Activated naive CD8-positive, alpha-beta T cell treated with anti-CD3 and anti-CD28 coated beads, Interleukin-2, amount 10 ng/mL, durations not matched to agents 7 days and 5 days (primary cell): ENCODE measurements at regions not wholly inside any gene's neighbourhood (a gene's known extent, or its start where the extent isn't known, plus 50 kb on each side); places are given as distances from the start of the nearest gene placed in this dataset.

Source experiments
- ATAC-seq: fragments of 150-1000 bp; cut with Tn5 transposase; one replicate; pipeline ENCODE4 v1.10.0; 2021; ENCODE audit warnings: low read depth, moderate library complexity
- POLR2A ChIA-PET: fragments of 350-600 bp; sonication (Branson Sonifier 250); formaldehyde crosslinking; loops from one replicate; lab custom pipeline; 2021; ENCODE audit warnings: antibody characterized with exemption; lab: Charles Lee
- DNase-seq: peaks from one replicate; pipeline ENCODE4 v3.0.0; 2021
- H3K27ac Mint-ChIP-seq: one replicate; pipeline ENCODE4 v1.8.0; 2022; ENCODE audit warnings: mild to moderate bottlenecking, mixed read lengths
- H3K27me3 Mint-ChIP-seq: one replicate; pipeline ENCODE4 v1.8.0; 2022; ENCODE audit warnings: mild to moderate bottlenecking, moderate library complexity, mixed read lengths
- H3K36me3 Mint-ChIP-seq: one replicate; pipeline ENCODE4 v1.8.0; 2021; ENCODE audit warnings: mild to moderate bottlenecking, mixed read lengths
- H3K4me1 Mint-ChIP-seq: one replicate; pipeline ENCODE4 v1.8.0; 2021; ENCODE audit warnings: mixed read lengths
- H3K4me3 Mint-ChIP-seq: one replicate; pipeline ENCODE4 v1.8.0; 2022; ENCODE audit warnings: mild to moderate bottlenecking, moderate library complexity, mixed read lengths
- H3K9me3 Mint-ChIP-seq: one replicate; pipeline ENCODE4 v1.8.0; 2021; ENCODE audit warnings: mixed read lengths

DNA sequence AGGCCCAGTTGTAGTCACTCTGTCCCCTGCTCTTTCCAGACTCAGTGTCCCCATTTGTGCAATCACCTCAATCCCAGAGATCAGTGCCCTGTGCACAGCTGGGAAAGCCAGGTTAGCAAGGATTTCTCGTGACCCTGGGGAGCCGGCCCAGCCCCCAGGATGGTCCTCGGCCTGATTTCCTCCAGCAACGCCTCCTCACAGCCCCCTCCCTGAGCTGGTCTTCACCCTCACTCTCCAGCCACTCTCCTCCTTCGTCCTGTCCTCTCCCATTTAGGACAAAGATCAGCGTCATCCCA, 194.8 kb upstream of the C14orf180 start:
- ATAC-seq, result no peak
- Mint-ChIP-seq H3K27me3 (peaks cover 4% of the 10 kb centered on the region), H3K36me3 (no peaks in the 10 kb centered on the region), H3K4me3 (no peak overlapping the region), H3K27ac (no peak overlapping the region), H3K4me1 (peaks cover under 1% of the 10 kb centered on the region), H3K9me3 (peaks cover 2% of the 10 kb centered on the region)
- POLR2A ChIA-PET, result no interaction called here
- peak; percentile 14 for DNase-seq

DNA sequence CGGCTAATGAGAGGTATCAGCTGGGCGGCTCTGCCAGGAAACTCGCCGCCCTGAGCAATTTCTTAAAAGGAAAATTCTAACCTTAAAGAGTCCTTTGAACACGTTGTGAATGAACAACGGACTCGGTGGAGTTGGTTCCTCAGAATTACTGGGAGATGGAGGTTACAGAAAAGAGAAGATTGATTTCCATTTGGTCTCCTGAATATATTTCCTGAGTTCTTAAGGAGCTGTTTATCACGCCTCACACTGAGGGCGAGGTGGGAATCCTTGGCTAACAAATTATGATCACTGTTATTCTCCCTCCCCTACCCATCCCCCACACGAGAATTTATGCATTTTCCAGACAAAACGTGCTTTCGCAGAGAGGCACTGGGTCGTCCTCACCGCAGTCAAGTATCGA, 194.5 kb upstream of the C14orf180 start:
- H3K9me3 Mint-ChIP-seq, result peaks cover 2% of the 10 kb centered on the region
- POLR2A ChIA-PET, result no interaction called here
- H3K27me3 Mint-ChIP-seq, result peaks cover 4% of the 10 kb centered on the region
- H3K27ac Mint-ChIP-seq, result no peak overlapping the region
- H3K4me1 Mint-ChIP-seq, result peaks cover 5% of the 10 kb centered on the region
- H3K36me3 Mint-ChIP-seq, result no peaks in the 10 kb centered on the region
- ATAC-seq (no peak), DNase-seq (no peak)
- H3K4me3 Mint-ChIP-seq, result no peak overlapping the region

DNA sequence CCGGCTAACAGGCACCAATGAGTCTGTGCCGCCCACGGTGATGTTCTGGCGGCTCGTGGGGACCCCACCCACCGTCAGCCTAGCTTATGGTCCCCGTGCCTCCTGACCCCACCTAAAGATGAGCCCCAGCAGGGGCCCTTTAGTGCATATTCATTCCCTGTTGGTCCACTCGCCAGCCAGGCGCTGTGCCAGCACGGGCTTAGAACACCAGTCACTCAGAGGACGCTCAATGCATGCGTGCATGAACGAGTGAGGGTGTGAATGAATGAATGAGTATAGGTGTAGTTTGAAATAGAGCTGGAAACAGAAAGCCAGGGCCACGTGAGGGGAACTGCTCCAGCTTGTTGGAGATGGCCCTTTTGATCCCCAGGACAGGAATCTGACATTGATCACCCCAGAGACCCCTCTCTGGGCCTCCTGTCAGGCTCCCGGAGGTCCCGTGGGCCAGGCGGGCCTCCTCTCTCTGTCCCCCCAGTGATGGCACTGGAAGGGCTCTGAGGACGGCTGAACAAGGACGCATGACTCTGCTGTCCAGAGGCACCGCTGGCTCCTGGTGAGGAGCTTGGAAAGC, 193.9 kb upstream of the C14orf180 start:
- no peak for ATAC-seq
- Mint-ChIP-seq H3K9me3 (peaks cover 2% of the 10 kb centered on the region), H3K36me3 (no peaks in the 10 kb centered on the region), H3K27me3 (peaks cover 4% of the 10 kb centered on the region), H3K27ac (no peak overlapping the region), H3K4me3 (no peak overlapping the region), H3K4me1 (peaks cover 10% of the 10 kb centered on the region)
- POLR2A ChIA-PET, result no interaction called here
- DNase-seq, result peak; percentile 23

DNA sequence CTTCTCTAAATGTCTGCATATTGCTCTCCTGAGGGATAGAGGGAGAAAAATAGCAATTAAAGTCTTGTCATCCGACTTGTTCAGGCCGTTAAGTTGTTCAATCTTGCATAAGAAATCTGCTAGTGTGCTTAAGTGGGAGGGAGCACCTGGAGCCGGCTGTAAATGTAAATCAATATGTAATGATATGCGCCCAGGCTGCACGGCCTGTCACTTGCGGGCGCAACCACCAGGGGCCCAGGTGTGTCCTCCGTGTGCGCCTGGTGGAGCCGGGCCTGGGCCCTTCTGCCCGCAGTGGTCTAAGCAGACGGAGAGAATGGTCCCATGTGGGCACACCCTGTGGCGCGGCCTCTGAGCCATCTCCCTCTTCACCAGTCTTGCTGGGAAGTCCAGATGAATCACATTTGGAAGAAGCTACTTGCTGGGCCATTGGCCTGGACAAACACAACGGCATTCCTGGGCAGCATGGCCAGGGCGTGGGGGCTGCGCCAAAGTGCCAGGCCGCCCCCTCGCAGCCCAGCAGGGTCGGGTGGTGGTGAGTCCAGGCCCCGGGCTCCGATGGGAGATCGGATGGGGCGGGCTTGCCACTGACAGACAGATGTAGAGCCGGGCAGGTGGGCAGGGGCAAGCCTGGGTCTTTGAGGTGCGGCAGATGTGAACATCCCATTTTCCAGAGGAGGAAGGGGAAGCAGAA, 193.3 kb upstream of the C14orf180 start:
- no peak overlapping the region for H3K27ac Mint-ChIP-seq
- POLR2A ChIA-PET, result no interaction called here
- ATAC-seq (no peak), DNase-seq (peak; percentile 24)
- H3K4me3 Mint-ChIP-seq, result no peak overlapping the region
- H3K36me3 Mint-ChIP-seq, result no peaks in the 10 kb centered on the region
- H3K4me1 Mint-ChIP-seq, result peaks cover 12% of the 10 kb centered on the region
- H3K27me3 Mint-ChIP-seq, result peaks cover 4% of the 10 kb centered on the region
- H3K9me3 Mint-ChIP-seq, result peaks cover 1% of the 10 kb centered on the region

DNA sequence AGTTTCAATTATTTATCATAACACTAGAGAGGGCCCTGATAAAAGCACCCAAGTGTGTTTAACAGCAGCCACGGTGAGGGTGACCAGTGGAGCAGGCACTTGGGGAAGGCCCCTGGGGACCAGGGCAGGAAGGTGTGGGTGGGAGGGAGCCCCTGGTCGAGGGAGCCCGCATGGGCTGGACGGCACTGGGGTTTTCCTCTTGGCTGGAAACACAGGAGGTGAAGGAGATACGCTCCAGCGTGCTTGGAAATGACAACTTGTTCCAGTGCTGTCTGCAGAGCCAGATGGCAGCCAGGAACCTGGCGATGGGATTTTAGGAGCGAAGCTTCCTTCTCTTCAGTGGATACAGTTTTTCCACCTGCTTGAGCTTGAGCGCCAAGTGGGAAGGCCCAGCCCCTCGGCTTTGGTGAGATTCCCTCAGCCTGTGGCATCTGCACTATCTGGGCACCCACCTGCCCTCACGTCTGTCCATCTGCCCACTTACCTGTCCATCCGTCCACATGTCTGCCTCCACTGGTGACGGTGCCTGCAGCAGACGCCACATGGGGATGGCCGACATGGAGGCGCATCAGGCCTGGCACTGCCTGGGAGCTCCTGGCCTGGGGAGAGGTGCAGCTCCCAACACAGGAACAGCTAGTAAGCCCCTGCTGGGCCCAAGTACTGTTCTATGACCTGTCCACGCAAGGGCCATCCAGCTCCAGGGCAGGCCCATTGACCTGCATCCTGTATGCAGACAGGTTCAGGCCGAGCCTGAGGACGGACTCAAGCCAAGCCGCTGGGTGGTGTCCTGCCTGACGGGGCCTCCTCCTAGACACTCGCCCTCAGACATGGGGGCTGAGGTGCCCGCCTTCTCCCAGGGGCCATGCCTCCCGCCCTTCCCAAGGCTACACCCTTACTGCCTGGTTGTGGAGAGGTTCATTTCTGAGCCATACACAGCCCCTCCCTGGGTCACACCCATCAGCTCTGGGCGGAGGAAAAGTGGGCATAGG, 192.2 kb upstream of the C14orf180 start:
- H3K9me3 Mint-ChIP-seq, result no peaks in the 10 kb centered on the region
- H3K36me3 Mint-ChIP-seq, result no peaks in the 10 kb centered on the region
- H3K27ac Mint-ChIP-seq, result no peak overlapping the region
- no peak overlapping the region for H3K4me3 Mint-ChIP-seq
- peaks cover 1% of the 10 kb centered on the region for H3K27me3 Mint-ChIP-seq
- ATAC-seq, result no peak
- peaks cover 20% of the 10 kb centered on the region for H3K4me1 Mint-ChIP-seq
- DNase-seq, result peak; percentile 25
- POLR2A ChIA-PET, result no interaction called here

DNA sequence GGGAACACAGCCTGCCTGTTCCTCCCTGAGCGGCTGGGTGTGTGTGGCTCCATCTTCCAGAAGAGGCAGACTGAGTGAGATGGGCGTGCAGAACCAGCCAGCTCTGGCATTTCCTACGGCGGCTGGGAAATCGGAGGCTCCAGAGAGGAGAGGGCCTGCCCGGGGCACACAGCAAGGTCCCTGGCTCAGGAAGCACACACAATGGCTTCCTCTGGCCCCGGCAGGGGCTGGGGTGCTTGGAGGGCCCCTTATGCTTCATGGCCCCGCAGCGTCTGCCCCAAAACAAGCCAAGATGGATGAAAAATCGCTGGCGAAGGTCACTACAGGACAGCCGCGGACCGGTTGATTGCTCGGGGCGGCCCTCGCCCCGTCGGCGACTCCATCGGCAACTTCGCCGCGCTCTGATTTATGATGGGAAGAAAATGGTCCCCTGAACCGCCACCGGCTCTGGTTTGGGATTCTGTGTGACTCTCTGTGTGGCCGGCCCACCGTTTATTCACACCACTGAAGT, 191.5 kb upstream of the C14orf180 start:
- no peak overlapping the region for H3K4me3 Mint-ChIP-seq
- no peak overlapping the region for H3K27ac Mint-ChIP-seq
- peaks cover 1% of the 10 kb centered on the region for H3K27me3 Mint-ChIP-seq
- H3K36me3 Mint-ChIP-seq, result no peaks in the 10 kb centered on the region
- POLR2A ChIA-PET, result no interaction called here
- H3K9me3 Mint-ChIP-seq, result no peaks in the 10 kb centered on the region
- ATAC-seq, result no peak
- peaks cover 21% of the 10 kb centered on the region for H3K4me1 Mint-ChIP-seq
- DNase-seq, result peak; percentile 20

DNA sequence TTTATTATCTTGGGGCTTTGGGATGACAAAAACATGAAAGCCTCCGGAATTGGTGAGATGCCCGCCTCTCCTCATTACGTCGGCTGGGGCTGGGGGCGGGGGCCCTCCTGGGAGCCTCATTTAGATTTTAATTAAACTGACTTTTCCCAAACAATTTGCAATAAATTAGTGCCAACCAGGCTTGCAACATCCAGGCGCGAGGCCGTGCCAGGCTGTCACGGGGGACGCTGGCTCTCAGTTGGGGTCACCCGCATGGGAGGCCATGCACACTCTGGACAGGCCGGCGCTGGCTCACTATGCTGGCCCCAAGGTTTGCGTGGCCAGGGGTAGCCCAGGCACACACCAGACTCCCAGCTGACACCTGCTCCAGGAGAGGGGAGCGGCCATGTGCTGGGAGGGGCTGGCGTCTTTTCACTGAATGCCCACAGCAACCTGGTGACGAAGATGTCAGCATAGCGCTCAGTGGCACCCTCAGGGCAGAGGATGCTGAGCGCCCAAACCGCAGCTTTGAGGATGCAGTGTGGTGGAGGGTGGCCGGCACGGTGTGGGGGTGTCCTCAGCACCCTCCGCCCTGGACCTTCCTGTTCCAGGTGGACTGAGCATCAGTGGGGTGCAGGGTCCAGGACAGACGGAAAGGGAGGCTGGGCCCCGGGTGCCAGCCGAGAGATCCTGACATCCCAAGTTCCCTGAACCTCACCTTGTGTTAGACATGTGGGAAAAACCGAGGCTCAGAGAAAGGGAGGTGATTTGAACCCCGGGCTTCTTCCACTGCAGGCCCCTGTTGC, 190.8 kb upstream of the C14orf180 start:
- DNase-seq (peak; percentile 20), ATAC-seq (no peak)
- H3K36me3 Mint-ChIP-seq, result no peaks in the 10 kb centered on the region
- H3K4me1 Mint-ChIP-seq, result peaks cover 23% of the 10 kb centered on the region
- POLR2A ChIA-PET, result no interaction called here
- peak overlapping the region; percentile 75 for H3K27ac Mint-ChIP-seq
- peaks cover 1% of the 10 kb centered on the region for H3K27me3 Mint-ChIP-seq
- H3K9me3 Mint-ChIP-seq, result no peaks in the 10 kb centered on the region
- H3K4me3 Mint-ChIP-seq, result no peak overlapping the region

DNA sequence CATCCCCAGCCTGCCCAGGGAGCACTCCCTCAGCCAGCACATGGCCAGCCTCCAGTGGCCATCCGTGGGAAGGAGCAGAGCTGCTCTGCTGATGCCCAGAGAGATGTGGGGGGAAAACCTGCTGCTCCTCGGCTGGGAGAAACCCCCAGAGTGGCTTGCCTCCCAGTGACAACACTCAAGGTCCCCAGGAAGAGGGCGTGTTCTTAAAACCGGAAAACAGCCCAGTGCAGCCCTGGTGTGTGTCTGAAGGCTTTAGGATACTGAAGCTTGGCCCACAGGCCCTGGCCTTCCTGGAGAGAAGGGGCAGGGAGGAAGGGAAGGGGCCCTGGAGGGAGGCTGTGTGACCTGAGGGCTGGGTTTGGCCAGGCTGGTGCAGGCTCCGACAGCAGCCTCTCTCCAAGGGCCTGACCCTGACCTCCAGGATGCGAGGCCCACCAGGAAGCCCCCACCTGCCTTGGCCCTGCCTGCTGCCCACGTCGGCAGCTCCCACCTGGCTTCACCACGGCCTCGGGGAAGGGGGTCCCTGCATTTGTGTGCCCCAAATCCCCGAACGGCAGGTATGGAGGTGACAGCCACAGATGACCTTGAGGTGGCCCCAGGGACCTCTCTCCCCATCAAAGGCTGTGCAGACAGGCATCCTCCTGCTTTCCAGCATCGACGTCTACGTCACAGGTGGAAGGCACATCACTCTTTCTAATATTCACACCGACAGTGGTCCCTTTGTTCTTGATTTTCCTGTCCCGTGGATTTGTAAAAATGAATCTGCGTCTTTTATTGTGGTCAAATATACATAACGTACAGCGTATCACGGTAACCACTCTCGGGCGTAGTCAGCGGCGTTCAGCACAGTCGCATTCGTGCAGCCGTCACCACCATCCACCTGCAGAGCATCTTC, 190.0 kb upstream of the C14orf180 start:
- DNase-seq (peak; percentile 52), ATAC-seq (peak; percentile 52)
- Mint-ChIP-seq H3K27me3 (peaks cover 1% of the 10 kb centered on the region), H3K4me1 (peaks cover 31% of the 10 kb centered on the region), H3K9me3 (no peaks in the 10 kb centered on the region), H3K4me3 (peak overlapping the region; percentile 34), H3K27ac (peak overlapping the region; percentile 75), H3K36me3 (no peaks in the 10 kb centered on the region)
- POLR2A ChIA-PET, result no interaction called here

DNA sequence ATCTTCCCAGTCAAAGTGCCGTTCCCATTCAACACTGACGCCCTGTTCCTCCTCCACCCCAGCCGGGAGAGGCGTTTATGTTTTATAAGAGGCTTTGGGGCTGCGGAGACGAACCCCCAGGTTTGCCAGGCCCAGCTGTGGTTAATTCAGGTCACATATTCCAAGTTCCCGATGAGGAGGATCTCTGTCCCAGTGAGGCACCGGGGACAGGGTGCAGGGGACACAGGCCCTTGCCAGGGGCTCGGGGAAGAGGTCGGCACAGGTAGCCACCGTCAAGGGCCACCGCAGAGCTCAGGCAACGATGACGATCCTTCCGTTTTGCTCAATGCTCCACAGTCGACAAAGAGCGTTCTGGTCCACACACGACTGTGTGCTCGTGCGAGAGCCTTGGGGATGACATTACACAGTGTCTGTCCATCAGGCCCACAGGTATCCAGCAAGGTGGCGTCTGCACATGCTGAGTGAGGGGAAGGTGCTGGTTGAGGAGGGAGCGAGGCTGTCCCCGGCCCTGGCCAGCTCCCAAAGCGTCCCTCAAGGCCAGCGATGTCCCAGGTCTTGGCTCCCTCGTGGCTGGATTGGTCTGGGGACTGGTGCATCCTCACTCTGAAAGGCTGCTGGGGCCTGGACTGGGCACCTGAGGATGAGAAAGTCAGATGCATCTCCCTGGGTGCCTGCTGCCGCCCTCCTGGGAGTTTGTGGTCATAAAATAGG, 189.2 kb upstream of the C14orf180 start:
- Mint-ChIP-seq H3K27me3 (peaks cover 1% of the 10 kb centered on the region), H3K9me3 (no peaks in the 10 kb centered on the region), H3K4me1 (peaks cover 33% of the 10 kb centered on the region), H3K27ac (peak overlapping the region; percentile 75), H3K36me3 (no peaks in the 10 kb centered on the region), H3K4me3 (peak overlapping the region; percentile 34)
- POLR2A ChIA-PET, result no interaction called here
- peak; percentile 26 for DNase-seq
- no peak for ATAC-seq

DNA sequence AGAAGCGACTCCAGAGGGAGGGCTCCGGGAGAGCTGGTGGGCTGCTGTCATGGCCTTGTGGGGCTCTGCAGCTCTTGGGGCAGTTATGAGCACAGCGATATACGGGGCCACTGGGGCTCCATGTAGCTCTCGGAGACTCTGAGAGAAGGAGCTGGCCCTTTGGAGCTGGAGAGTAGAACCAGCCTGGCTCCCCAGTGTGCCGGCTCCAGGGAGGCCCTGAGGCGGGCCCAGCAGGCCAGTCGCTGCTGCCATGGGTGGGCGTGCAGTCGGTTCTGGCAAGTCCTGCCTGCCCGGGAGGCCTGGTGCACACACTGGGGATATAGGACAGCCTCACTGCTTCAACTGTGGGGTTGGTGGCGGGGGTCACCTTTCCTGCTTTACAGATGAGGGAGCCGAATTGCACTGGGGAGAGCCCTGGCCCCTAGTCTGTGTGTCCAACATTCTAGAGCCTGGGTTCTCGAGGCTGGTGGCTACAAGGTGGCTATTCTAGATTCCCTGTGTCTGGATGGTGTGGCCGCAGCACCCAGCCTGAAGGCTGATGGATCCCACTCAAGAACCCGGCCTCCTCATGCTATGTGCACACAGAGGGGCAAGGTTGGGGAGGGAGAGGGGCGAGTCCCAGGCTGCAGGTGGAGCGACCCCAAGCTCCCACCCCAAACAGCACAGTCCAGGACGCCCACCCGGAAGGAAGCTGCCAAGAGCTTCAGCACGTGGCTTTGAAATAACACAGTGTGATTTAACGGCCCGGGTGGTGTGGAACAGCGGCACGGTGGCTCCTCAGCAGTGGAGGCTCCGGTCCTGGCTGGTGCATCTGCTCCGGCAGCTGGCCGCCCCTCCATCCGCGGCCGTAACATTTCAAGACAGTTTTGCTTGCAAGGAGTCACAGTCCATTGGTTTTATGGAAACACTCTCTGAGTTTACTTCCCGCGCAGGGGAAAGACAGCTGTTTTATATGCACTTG, 188.3 kb upstream of the C14orf180 start:
- POLR2A ChIA-PET, result no interaction called here

DNA sequence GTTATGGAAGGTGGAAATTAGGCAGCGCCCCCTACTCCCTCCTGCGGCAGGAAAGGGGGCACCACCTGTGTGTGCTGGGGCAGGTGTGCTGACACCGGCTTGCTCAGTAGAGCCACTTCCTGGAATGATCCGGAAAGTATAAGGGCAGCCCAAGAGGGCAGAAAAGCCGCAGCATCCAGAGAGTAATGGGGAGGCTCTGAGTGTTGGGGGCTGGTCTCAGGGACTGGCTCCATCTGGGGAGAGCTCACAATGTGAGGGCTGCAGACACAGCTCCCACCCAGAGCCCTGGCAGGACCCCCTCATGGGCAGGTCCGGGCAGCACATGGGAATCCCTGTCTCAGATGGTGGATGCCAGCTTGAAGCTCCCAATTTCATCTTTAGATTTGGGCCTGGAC, 187.6 kb upstream of the C14orf180 start:
- H3K4me1 Mint-ChIP-seq, result peaks cover 36% of the 10 kb centered on the region
- POLR2A ChIA-PET, result no interaction called here
- H3K9me3 Mint-ChIP-seq, result peaks cover 2% of the 10 kb centered on the region
- H3K4me3 Mint-ChIP-seq, result peak overlapping the region; percentile 39
- ATAC-seq (peak; percentile 37), DNase-seq (peak; percentile 44)
- H3K27ac Mint-ChIP-seq, result peak overlapping the region; percentile 63
- H3K36me3 Mint-ChIP-seq, result peaks cover under 1% of the 10 kb centered on the region
- H3K27me3 Mint-ChIP-seq, result no peaks in the 10 kb centered on the region

More for the DNA sequence above, 188.3 kb upstream of the C14orf180 start:
- H3K36me3 Mint-ChIP-seq, result no peaks in the 10 kb centered on the region
- ATAC-seq, result no peak
- no peak overlapping the region for H3K4me3 Mint-ChIP-seq
- DNase-seq, result peak; percentile 34
- no peaks in the 10 kb centered on the region for H3K27me3 Mint-ChIP-seq
- H3K27ac Mint-ChIP-seq, result peak overlapping the region; percentile 63
- peaks cover 36% of the 10 kb centered on the region for H3K4me1 Mint-ChIP-seq
- peaks cover 2% of the 10 kb centered on the region for H3K9me3 Mint-ChIP-seq
